Breast epithelium (tissue), 3 donors: ENCODE measurements at regions not wholly inside any gene's neighbourhood (a gene's known extent, or its start where the extent isn't known, plus 50 kb on each side); places are given as distances from the start of the nearest gene placed in this dataset.

Source experiments
- CTCF ChIP-seq, 3 donors: fragments of 450-650 bp; IDR thresholded peaks; one replicate each; pipeline ENCODE4 v1.5.1; 2016 to 2017; ENCODE audit warnings: antibody characterized with exemption in 3 of 3, mild to moderate bottlenecking in 3 of 3, moderate library complexity in 3 of 3
- POLR2A ChIP-seq: fragments of 450-650 bp; IDR thresholded peaks from one replicate; pipeline ENCODE4 v1.6.1; 2016; ENCODE audit warnings: antibody characterized with exemption, mild to moderate bottlenecking, moderate library complexity

GRCh38 chr1:238568735-238569134 lies 678.0 kb upstream of the ZP4 start:
- TF ChIP-seq CTCF (IDR thresholded peaks at IDR 0.05) = no peak
- TF ChIP-seq POLR2A = no peak
